Body of pancreas (tissue), 4 donors: ENCODE measurements at regions not wholly inside any gene's neighbourhood (a gene's known extent, or its start where the extent isn't known, plus 50 kb on each side); places are given as distances from the start of the nearest gene placed in this dataset.

Experiments used
- POLR2A ChIP-seq, 3 donors: fragments of 450-650 bp; IDR thresholded peaks; one replicate each; pipeline ENCODE4 v1.6.1; 2016; ENCODE audit warnings: antibody characterized with exemption in 3 of 3, mild to moderate bottlenecking in 2 of 3
- TF ChIP-seq, protein P1 (sequence below), 7 experiments: fragments of 450-650 bp in 4 of 7; fragments of 200-600 bp in 3 of 7; sonication (generic) in 3 of 7; IDR thresholded peaks; one replicate each; pipeline ENCODE4 v1.5.1; 2016 to 2019; ENCODE audit warnings: antibody characterized with exemption in 7 of 7

DNA sequence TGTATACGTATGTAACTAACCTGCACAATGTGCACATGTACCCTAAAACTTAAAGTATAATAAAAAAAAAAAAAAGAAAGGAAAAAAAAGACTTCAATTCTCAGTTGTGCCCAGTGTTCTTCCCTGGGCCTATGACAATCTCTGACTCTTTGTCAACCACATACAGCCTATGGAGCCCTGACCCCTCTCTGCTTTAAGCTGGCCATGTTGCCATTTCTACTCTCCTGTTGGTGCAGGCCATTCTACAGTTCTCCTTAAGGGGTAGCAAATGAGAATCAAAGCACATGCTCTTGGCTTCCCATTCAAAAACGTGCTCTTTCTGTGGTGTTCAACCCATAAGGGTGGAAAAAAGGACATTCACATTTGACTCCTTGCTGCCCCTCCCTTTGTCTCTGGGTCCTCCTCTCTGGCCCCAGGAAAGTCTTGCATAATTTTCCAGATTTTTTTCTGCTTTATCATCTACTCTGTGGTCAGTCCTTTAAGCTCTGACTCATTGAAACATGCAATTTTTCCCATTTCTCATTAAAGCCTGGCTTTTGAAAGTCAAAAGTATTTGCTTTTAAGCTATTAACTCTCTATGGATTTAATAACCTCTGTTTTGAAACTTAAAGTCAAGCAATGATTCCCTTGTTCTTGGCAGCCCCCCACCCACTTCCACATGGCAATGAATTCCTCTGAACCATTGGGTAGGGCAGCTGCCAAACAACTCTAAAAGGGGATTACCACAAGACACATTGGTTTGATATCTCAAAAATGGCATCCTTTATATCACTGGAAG is 208.6 kb upstream of the MCHR2 start:
- TF ChIP-seq, protein P1, sequence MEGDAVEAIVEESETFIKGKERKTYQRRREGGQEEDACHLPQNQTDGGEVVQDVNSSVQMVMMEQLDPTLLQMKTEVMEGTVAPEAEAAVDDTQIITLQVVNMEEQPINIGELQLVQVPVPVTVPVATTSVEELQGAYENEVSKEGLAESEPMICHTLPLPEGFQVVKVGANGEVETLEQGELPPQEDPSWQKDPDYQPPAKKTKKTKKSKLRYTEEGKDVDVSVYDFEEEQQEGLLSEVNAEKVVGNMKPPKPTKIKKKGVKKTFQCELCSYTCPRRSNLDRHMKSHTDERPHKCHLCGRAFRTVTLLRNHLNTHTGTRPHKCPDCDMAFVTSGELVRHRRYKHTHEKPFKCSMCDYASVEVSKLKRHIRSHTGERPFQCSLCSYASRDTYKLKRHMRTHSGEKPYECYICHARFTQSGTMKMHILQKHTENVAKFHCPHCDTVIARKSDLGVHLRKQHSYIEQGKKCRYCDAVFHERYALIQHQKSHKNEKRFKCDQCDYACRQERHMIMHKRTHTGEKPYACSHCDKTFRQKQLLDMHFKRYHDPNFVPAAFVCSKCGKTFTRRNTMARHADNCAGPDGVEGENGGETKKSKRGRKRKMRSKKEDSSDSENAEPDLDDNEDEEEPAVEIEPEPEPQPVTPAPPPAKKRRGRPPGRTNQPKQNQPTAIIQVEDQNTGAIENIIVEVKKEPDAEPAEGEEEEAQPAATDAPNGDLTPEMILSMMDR (IDR thresholded peaks at IDR 0.05), result no peak
- TF ChIP-seq POLR2A (IDR thresholded peaks at IDR 0.05), result no peak
